Limb (tissue), 2 donors: ENCODE measurements at regions not wholly inside any gene's neighbourhood (a gene's known extent, or its start where the extent isn't known, plus 50 kb on each side); places are given as distances from the start of the nearest gene placed in this dataset.

Experiments used
- DNase-seq, 2 donors: peaks; one replicate each; pipeline ENCODE4 v3.0.0-alpha.2; 2016; ENCODE audit errors: extremely low spot score in 2 of 2

GRCh38 chrX:42530027-42530426 is 247.9 kb downstream of the PPP1R2C start:
- peak in 1 of 2 donors; percentile 5 for DNase-seq

GRCh38 chrX:42524379-42524778 is 253.6 kb downstream of the PPP1R2C start:
- DNase-seq = no peak

DNA sequence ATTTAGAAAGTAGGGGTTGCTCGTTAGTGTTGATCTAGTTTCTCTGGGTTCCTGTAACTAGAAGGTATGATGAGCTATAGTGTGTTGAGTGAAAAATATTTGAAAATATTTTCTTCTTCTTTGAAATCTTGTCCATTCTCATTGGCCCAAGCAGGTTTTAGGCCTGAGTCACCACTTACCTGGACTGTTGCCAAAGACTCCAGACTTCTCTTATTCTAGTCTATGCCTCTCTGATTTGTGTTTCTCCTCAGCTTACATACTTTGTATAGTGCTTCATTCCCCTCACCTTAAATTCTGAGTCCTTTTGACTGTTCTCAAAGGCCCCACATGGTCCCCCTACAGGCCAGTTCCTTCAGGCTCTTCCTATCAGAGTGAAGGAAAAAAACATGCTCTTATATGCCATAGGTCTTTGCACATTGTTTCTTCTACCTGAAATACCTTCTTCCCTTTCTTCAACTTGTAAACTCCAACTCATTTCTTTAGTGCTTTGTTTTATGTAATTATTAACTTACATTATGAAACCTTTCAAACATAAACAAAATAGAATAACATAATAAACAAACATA is 258.2 kb downstream of the PPP1R2C start:
- no peak for DNase-seq

DNA sequence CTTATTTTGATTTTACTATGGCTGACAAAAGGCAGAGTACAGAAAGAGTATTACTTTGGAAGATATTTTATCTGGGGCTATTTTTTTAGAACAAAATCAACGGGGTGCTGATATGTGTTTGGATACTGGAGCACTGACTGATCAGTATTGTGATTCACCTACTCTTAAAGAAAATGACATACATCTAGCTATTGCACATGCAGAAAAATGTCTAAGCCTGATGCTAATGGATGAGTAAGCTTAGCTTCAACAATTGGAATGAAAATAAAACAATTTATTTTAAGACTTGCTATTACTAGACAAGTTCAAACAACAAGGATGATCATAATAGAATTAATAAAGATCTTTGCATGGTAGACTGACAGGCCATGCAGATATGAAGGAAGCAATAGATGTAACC is 262.0 kb downstream of the PPP1R2C start:
- no peak for DNase-seq

GRCh38 chrX:42505016-42505415 is 272.9 kb downstream of the PPP1R2C start:
- no peak for DNase-seq

DNA sequence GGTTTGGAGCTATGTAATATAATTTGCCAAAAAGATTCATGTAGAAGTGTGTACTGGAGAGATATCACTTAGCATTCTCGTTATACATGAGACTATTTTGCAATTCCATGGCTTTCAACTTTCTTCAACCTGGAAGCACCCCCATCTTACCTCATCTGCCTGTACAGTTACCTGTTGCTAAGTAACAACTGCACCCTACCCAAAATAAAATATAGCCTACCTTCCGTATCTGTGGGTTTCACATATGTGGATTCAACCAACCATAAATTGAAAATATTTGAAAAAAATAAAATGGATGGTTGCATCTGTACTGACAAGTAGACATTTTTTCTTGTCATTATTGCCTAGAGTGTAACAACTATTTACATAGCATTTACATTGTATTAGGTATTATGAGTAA is 278.3 kb downstream of the PPP1R2C start:
- DNase-seq = no peak

- DNase-seq = no peak
These were observed 280.6 kb downstream of the PPP1R2C start for GRCh38 chrX:42497356-42497755.

DNA sequence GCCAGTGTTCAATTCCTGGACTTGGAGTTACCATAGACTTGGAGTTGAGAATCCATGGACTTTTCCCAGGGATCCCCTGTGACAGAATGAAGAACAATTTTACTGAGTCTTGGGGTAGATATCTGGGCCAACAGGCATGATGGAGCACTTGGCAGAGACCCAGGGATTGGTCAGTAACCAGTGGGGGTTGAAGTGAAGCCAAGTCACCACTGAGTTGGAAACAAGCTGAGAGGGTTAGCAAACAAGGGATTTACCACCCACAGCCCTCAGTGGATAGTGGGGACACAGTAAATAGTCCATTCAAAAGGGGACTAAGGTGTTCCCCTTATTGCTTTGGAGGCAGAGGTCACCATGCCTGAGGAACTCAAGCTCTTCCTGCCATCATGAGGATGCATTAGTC is 281.7 kb downstream of the PPP1R2C start:
- DNase-seq = no peak

DNA sequence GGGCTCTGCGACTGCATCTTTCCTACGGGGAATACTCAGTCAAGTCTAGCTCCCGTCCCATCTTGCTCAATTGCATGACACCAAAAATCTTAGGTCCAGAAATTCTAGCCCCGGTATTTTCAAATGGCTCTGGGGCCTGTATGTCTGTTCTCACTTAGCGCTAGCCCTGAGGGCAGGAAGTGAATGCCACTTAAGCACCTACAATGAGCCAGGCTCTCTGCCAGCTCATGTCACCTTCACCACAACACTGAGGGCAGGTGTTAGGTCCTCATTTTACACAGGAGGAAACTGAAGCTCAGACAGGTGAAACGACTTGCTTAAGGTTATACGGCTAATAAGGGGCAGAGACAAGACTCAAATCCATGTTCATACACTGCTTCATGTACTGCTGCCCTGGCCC is 282.8 kb downstream of the PPP1R2C start:
- DNase-seq = no peak

DNA sequence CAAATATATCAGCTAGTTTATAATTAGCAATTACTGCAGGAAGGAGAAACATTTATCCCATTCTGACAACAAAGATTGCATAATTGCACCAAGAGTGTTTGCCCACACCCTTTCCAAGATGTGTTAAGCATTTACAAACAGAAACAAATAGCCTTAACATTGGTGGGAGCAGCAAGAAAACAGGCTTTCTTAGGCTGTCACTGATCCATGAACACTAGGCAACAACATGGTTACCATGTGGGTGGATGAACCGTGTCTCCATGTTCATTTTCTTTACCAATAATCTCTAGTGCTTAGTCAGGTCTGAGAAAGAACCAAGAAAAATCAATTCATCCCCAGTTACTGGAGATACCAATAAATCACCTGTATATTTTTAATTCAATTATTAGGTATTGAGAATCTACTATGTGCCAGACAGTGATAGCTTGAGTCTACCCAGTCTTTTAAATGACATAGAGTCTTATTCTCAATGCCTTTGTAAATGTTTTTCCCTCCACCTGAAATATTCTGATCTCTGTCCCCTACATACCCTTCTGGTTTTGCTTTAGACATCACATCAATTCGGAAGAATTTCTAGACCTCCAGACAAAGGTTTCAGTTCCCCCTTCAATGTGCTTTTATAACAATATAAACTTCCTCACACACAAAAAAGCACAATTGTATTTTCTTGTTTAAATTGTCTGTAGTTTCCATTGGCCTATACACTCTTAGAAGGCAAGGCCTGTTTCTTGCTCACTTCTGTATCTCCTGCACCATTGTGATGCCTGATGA is 286.6 kb downstream of the PPP1R2C start:
- DNase-seq = no peak

- no peak for DNase-seq
These were observed 287.9 kb downstream of the PPP1R2C start for GRCh38 chrX:42490111-42490510.

GRCh38 chrX:42485601-42486000 is 292.4 kb downstream of the PPP1R2C start:
- DNase-seq = no peak

- DNase-seq = no peak
These were observed 293.7 kb downstream of the PPP1R2C start for GRCh38 chrX:42484233-42484632.

DNA sequence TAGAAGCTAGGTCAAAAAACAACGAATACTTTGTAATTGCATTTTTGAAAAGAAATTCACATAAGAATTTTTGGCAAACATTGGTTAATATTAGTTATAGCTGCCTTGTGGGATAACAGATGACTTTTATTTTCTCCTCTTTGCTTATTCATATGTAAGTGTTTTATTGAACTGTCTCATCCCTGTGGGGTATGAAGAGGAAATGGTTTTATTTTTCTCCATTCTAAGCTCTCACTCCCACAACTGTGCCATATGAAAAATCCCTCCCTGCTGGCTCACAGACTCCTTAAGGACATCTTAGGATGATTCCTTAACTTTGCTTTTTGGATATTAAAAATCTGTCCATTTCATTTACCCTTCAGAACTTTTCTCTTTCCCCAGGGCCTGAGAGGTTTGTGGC is 300.6 kb downstream of the PPP1R2C start:
- DNase-seq = no peak

DNA sequence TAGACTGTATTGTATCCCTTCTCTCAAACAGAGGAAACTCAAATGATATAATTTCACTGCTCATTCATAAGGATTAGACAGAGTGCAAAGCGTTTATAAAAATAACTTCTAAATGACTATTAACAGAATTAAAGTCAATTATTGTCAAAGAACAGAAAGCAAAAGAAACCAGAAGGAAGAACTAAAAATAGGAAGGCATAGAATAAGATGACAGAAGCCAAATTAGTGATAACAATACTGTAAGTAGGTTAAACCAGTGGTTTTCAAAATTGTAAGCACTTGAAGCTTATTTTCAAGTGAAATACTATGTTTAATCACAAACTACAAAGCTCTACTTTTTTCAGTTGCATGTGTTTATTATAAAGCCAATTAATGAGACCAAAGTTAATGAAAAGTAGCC is 305.2 kb downstream of the PPP1R2C start:
- DNase-seq = no peak

GRCh38 chrX:42466332-42467046 is 311.5 kb downstream of the PPP1R2C start:
- no peak for DNase-seq

- DNase-seq = no peak
These were observed 312.1 kb downstream of the PPP1R2C start for GRCh38 chrX:42465821-42466220.

- no peak for DNase-seq
These were observed 314.1 kb downstream of the PPP1R2C start for GRCh38 chrX:42463706-42464490.

GRCh38 chrX:42462917-42463316 is 315.0 kb downstream of the PPP1R2C start:
- no peak for DNase-seq

DNA sequence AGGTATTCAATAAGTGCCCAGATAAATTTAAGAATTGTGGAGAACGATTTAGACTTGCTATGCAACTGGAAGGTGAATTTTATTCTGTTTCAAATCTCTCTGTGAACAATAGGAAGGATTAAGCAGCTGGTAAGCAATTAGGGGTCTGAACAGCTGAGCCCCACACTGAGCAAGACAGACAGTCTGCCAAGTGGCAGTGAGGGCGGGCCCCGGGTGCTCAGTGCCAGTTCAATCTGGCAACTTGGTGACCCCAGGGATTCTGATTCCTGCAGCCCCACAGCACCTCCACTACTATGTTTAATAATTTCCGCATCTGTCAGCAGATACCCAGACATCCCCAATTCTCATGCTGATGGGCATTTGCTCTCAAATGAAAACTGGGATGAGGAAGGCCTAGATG is 317.3 kb downstream of the PPP1R2C start:
- no peak for DNase-seq

DNA sequence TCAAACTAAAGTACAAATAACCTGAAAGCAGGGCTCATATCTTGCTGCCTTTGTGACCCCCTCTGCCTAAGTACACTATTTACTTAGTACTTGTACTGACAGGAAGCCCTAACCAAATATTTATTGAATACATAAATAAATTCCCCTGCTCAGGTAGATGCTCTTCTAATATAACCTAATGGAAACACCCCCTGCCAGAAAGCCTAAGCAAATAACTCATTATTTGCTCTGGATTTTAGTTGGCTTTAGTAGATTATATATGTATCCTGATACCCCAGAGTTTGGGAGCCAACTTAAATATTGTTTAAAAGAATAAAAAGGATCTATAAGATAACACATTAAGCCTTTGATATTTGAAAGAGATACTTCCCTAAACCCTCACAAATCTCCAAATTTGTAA is 318.2 kb downstream of the PPP1R2C start:
- DNase-seq = no peak

GRCh38 chrX:42456176-42456700 is 321.7 kb downstream of the PPP1R2C start:
- no peak for DNase-seq
